Nephron (organoid): ENCODE measurements at regions not wholly inside any gene's neighbourhood (a gene's known extent, or its start where the extent isn't known, plus 50 kb on each side); places are given as distances from the start of the nearest gene placed in this dataset.

Experiments used
- H3K27ac Mint-ChIP-seq, 3 experiments: 2 replicates each; pipeline ENCODE4 v1.8.0; 2020; ENCODE audit warnings: mixed read lengths in 3 of 3, mild to moderate bottlenecking in 2 of 3, moderate library complexity in 1 of 3
- H3K27me3 Mint-ChIP-seq: 2 replicates; pipeline ENCODE4 v1.8.0; 2021; ENCODE audit warnings: low read depth, mild to moderate bottlenecking, moderate library complexity, mixed read lengths
- H3K36me3 Mint-ChIP-seq: 2 replicates; pipeline ENCODE4 v1.8.0; 2020; ENCODE audit warnings: low read depth, mixed read lengths
- H3K4me1 Mint-ChIP-seq: 2 replicates; pipeline ENCODE4 v1.8.0; 2020; ENCODE audit warnings: mixed read lengths
- H3K4me3 Mint-ChIP-seq, 3 experiments: 2 replicates each; pipeline ENCODE4 v1.8.0; 2020; ENCODE audit warnings: mild to moderate bottlenecking in 3 of 3, mixed read lengths in 3 of 3, moderate library complexity in 2 of 3
- H3K9me3 Mint-ChIP-seq: 2 replicates; pipeline ENCODE4 v1.8.0; 2020; ENCODE audit warnings: mixed read lengths
- TF ChIP-seq, protein P1 (sequence below), 3 experiments: fragments of 200-600 bp; sonication (generic); IDR thresholded peaks; one replicate each; pipeline ENCODE4 v1.5.0; 2021; ENCODE audit warnings: antibody characterized with exemption in 3 of 3; ENCODE audit not compliant: unreplicated experiment in 3 of 3

DNA sequence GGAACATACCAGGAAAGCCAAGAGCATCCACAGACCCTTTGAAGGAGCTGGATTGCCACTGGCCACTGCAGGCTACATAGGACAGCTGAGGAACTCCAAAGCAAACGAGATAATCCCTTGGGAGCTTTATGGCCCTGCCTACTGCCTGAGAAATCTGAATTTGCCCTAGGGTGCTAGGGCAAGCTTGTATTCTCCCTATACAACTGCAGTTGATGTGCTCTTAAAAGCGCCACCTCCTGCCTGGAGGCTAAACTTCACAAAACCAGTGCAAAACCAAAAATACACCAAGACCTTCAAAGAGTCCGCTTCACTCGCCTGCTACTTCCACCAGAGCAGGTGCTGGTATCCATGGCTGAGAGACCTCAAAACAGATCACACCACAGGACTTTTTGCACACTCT lies 99.6 kb upstream of the KRR1 start:
- Mint-ChIP-seq H3K27me3 (no peaks in the 10 kb centered on the region), H3K36me3 (no peaks in the 10 kb centered on the region), H3K9me3 (peaks cover 38% of the 10 kb centered on the region), H3K4me3 (no peak overlapping the region), H3K27ac (no peak overlapping the region), H3K4me1 (peaks cover 9% of the 10 kb centered on the region)
- TF ChIP-seq, protein P1, sequence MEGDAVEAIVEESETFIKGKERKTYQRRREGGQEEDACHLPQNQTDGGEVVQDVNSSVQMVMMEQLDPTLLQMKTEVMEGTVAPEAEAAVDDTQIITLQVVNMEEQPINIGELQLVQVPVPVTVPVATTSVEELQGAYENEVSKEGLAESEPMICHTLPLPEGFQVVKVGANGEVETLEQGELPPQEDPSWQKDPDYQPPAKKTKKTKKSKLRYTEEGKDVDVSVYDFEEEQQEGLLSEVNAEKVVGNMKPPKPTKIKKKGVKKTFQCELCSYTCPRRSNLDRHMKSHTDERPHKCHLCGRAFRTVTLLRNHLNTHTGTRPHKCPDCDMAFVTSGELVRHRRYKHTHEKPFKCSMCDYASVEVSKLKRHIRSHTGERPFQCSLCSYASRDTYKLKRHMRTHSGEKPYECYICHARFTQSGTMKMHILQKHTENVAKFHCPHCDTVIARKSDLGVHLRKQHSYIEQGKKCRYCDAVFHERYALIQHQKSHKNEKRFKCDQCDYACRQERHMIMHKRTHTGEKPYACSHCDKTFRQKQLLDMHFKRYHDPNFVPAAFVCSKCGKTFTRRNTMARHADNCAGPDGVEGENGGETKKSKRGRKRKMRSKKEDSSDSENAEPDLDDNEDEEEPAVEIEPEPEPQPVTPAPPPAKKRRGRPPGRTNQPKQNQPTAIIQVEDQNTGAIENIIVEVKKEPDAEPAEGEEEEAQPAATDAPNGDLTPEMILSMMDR (IDR thresholded peaks at IDR 0.05; ENCODE audit: unreplicated experiment in 3 of 3), result no peak

DNA sequence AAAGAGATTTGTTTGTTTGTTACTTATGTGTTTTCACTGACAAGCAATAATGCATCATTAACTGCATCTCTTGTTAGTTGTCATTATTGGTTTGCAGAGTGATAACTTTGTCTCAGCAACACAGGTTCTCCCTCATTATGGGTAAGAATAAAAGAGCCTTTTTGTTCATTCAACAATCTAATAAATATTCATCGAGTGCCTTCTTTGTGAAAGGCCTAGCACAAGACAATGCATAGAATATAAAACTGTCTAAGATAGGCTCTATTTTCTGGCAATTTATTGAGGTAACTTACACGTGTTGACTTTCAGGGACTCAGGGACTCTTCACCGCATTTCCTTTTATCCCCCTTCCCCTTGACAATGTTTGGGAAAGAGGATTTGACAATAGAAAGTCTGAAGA lies 95.5 kb upstream of the KRR1 start:
- H3K27me3 Mint-ChIP-seq, result no peaks in the 10 kb centered on the region
- no peak overlapping the region for H3K4me3 Mint-ChIP-seq
- H3K36me3 Mint-ChIP-seq, result no peaks in the 10 kb centered on the region
- H3K9me3 Mint-ChIP-seq, result peaks cover 4% of the 10 kb centered on the region
- peaks cover 17% of the 10 kb centered on the region for H3K4me1 Mint-ChIP-seq
- H3K27ac Mint-ChIP-seq, result no peak overlapping the region
- TF ChIP-seq, protein P1 (IDR thresholded peaks at IDR 0.05; ENCODE audit: unreplicated experiment in 3 of 3), result no peak

DNA sequence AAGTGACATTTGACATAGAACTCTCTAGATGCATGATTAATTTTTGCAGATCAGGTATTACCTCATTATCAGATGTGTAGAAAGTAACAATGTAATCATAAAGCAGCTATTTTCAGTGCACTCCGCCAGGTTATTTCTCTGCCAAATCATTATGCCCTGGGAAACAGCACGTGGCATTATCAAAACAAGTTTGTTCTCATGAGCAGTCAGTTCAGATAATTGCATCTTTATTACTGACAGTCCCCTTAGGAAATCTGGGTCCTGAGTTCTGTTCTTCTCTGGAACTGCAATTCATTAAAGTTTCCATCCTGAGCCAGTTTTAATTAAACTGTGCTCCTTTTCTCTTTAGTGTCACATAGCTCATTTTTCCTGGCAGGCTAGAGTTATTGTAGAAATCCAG lies 94.7 kb upstream of the KRR1 start:
- no peak overlapping the region for H3K27ac Mint-ChIP-seq
- no peak overlapping the region for H3K4me3 Mint-ChIP-seq
- no peaks in the 10 kb centered on the region for H3K36me3 Mint-ChIP-seq
- no peaks in the 10 kb centered on the region for H3K27me3 Mint-ChIP-seq
- TF ChIP-seq, protein P1 (IDR thresholded peaks at IDR 0.05; ENCODE audit: unreplicated experiment in 3 of 3), result no peak
- peaks cover 7% of the 10 kb centered on the region for H3K9me3 Mint-ChIP-seq
- H3K4me1 Mint-ChIP-seq, result peaks cover 20% of the 10 kb centered on the region

DNA sequence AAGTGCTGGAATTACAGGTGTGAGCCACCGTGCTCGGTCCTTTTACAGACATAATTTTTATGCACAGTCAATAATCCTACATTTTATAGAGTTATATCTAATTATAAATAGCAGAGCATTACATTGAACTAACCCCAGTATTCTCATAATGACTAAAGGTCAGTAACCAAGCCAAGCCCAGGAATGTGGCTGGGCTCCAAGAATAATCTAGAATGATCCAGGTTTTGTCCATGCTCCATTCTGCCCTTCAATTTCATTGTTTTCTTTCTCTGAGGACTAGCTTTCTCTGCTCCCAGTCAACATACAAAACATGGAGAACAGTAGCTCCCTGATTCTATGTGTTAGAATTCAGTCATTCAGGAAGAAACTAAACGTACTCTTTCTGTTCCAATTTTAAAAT lies 92.1 kb upstream of the KRR1 start:
- no peak overlapping the region for H3K27ac Mint-ChIP-seq
- H3K4me1 Mint-ChIP-seq, result peaks cover 28% of the 10 kb centered on the region
- H3K9me3 Mint-ChIP-seq, result peaks cover 3% of the 10 kb centered on the region
- no peaks in the 10 kb centered on the region for H3K36me3 Mint-ChIP-seq
- H3K27me3 Mint-ChIP-seq, result no peaks in the 10 kb centered on the region
- no peak overlapping the region for H3K4me3 Mint-ChIP-seq
- TF ChIP-seq, protein P1 (IDR thresholded peaks at IDR 0.05; ENCODE audit: unreplicated experiment in 3 of 3), result no peak

DNA sequence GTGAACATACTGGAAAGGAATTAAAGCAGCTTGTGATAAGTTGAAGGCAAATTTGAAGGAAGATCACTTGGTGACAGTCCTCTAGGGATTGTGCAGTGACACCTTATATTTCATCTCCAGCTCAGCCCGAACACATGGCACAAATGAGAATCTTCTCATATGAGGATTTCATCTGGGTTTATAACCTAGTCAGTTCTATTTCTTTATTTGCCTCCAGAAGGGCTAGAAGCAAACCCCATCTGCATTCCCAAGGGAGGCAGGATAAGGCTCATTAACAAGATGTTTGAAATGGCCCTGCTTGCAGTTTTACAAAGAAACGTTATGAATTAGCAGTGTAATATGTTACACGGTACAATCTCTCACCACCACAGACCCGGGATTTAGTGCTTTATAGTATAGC lies 90.7 kb upstream of the KRR1 start:
- Mint-ChIP-seq H3K27ac (peak overlapping the region in 1 of 3 experiments; percentile 11), H3K4me3 (no peak overlapping the region), H3K9me3 (peaks cover 3% of the 10 kb centered on the region), H3K27me3 (no peaks in the 10 kb centered on the region), H3K36me3 (no peaks in the 10 kb centered on the region), H3K4me1 (peaks cover 28% of the 10 kb centered on the region)
- TF ChIP-seq, protein P1 (IDR thresholded peaks at IDR 0.05; ENCODE audit: unreplicated experiment in 3 of 3), result no peak

DNA sequence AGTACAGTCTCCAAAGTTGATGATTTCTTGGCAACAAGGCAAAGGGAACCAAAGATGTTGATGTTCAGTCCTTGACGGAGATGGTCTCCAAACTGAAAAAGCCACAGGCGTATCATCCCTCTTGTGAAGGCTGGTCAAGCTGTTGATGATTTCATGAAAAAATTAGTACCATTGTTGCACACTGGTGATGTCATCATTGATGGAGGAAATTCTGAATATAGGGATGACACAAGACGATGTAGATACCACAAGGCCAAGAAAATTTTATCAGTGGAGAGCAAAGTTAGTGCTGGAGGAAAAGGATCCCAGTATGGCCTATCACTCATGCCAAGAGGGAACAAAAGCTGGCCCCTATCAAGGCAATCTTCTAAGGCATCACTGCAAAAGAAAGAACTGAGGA lies 88.7 kb upstream of the KRR1 start:
- Mint-ChIP-seq H3K27ac (no peak overlapping the region), H3K27me3 (no peaks in the 10 kb centered on the region), H3K4me1 (peaks cover 19% of the 10 kb centered on the region), H3K36me3 (no peaks in the 10 kb centered on the region), H3K9me3 (peaks cover 3% of the 10 kb centered on the region), H3K4me3 (no peak overlapping the region)
- TF ChIP-seq, protein P1 (IDR thresholded peaks at IDR 0.05; ENCODE audit: unreplicated experiment in 3 of 3), result no peak
